Stimulated activated memory B cell treated with anti-CD40 and anti-IgM and Interleukin-4, amounts not matched to agents 10 μg/mL and 1 μg/mL and 100 μg/mL, for 72 hours (primary cell): ENCODE measurements at regions not wholly inside any gene's neighbourhood (a gene's known extent, or its start where the extent isn't known, plus 50 kb on each side); places are given as distances from the start of the nearest gene placed in this dataset.
"Not testable (repeated sequence)": the region's sequence is repeated elsewhere in the genome, so short reads cannot be mapped to it uniquely, and the experiment has no call there.

Experiments
- ATAC-seq: fragments of 150-1000 bp; cut with Tn5 transposase; 2 replicates; pipeline ENCODE4 v1.10.0; 2021
- H3K27ac Mint-ChIP-seq: one replicate; pipeline ENCODE4 v1.8.0; 2022; ENCODE audit warnings: mild to moderate bottlenecking, mixed read lengths
- H3K27me3 Mint-ChIP-seq: one replicate; pipeline ENCODE4 v1.8.0; 2022; ENCODE audit warnings: mixed read lengths
- H3K36me3 Mint-ChIP-seq: one replicate; pipeline ENCODE4 v1.8.0; 2022; ENCODE audit warnings: mixed read lengths
- H3K4me1 Mint-ChIP-seq: one replicate; pipeline ENCODE4 v1.8.0; 2022; ENCODE audit warnings: mixed read lengths
- H3K4me3 Mint-ChIP-seq: one replicate; pipeline ENCODE4 v1.8.0; 2022; ENCODE audit warnings: mild to moderate bottlenecking, moderate library complexity, mixed read lengths
- H3K9me3 Mint-ChIP-seq: one replicate; pipeline ENCODE4 v1.8.0; 2022; ENCODE audit warnings: mixed read lengths

- no peak overlapping the region for H3K4me3 Mint-ChIP-seq
- H3K9me3 Mint-ChIP-seq: peaks cover 13% of the 10 kb centered on the region
- no peaks in the 10 kb centered on the region for H3K36me3 Mint-ChIP-seq
- no peak overlapping the region for H3K27ac Mint-ChIP-seq
- peaks cover 23% of the 10 kb centered on the region for H3K27me3 Mint-ChIP-seq
- no peak for ATAC-seq
- H3K4me1 Mint-ChIP-seq: no peaks in the 10 kb centered on the region
These were observed 238.5 kb upstream of the LHX5 start for GRCh38 chr12:113710216-113710615.

- H3K9me3 Mint-ChIP-seq: peaks cover 13% of the 10 kb centered on the region
- peaks cover 26% of the 10 kb centered on the region for H3K27me3 Mint-ChIP-seq
- H3K36me3 Mint-ChIP-seq: no peaks in the 10 kb centered on the region
- H3K27ac Mint-ChIP-seq: no peak overlapping the region
- no peak overlapping the region for H3K4me3 Mint-ChIP-seq
- ATAC-seq: no peak
- H3K4me1 Mint-ChIP-seq: no peaks in the 10 kb centered on the region
These were observed 237.8 kb upstream of the LHX5 start for GRCh38 chr12:113709456-113709855.

DNA sequence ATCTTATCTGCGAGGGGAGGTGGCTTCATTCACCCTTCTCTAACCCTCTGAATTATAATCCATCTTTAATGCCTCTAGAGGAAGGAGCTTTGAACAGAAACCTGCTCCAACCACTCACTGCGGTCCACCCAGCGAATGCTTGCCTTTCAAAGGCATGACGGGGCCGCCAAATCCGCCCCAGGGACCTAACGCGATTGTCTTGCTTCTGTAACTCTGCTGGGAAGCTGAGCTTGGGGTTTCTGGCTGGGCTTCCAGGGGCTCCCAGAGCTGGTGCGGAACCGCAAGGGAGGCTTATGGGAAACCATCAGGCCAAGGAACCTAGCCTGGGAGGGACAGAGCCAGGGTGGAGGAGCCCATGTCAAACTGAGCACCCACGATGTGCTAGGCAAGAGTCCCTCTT lies 231.2 kb upstream of the LHX5 start:
- H3K36me3 Mint-ChIP-seq: no peaks in the 10 kb centered on the region
- H3K27ac Mint-ChIP-seq: no peak overlapping the region
- H3K9me3 Mint-ChIP-seq: peaks cover 10% of the 10 kb centered on the region
- no peaks in the 10 kb centered on the region for H3K4me1 Mint-ChIP-seq
- ATAC-seq: no peak
- peaks cover 27% of the 10 kb centered on the region for H3K27me3 Mint-ChIP-seq
- no peak overlapping the region for H3K4me3 Mint-ChIP-seq

GRCh38 chr12:113702276-113702675 lies 230.6 kb upstream of the LHX5 start:
- Mint-ChIP-seq H3K9me3 (peaks cover 10% of the 10 kb centered on the region), H3K36me3 (no peaks in the 10 kb centered on the region), H3K4me3 (no peak overlapping the region), H3K27me3 (peaks cover 29% of the 10 kb centered on the region), H3K4me1 (no peaks in the 10 kb centered on the region), H3K27ac (no peak overlapping the region)
- ATAC-seq: no peak

GRCh38 chr12:113700943-113701342 lies 229.3 kb upstream of the LHX5 start:
- Mint-ChIP-seq H3K4me1 (no peaks in the 10 kb centered on the region), H3K4me3 (no peak overlapping the region), H3K9me3 (peaks cover 10% of the 10 kb centered on the region), H3K27ac (no peak overlapping the region), H3K27me3 (peaks cover 29% of the 10 kb centered on the region), H3K36me3 (no peaks in the 10 kb centered on the region)
- no peak for ATAC-seq

GRCh38 chr12:113699984-113700383 lies 228.3 kb upstream of the LHX5 start:
- peaks cover 10% of the 10 kb centered on the region for H3K9me3 Mint-ChIP-seq
- not testable (repeated sequence) for H3K27ac Mint-ChIP-seq, ATAC-seq, H3K4me1 Mint-ChIP-seq, H3K36me3 Mint-ChIP-seq, H3K4me3 Mint-ChIP-seq
- H3K27me3 Mint-ChIP-seq: peaks cover 29% of the 10 kb centered on the region

DNA sequence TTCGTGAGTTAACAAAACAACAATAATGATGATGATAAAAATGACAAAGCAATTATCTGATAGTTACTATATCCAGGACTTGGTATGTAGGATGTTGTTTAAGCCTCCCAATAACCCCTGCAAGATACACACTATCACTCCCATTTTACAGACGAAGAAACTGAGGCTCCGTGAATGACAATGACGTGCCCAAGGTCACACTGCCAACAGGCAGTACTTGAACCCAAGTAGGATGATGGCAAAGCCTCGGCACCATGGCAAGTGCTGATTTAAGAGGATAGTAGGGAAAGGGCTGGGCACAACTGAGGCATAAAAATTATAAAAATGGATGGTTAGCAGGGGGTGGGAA lies 226.8 kb upstream of the LHX5 start:
- H3K4me3 Mint-ChIP-seq: no peak overlapping the region
- H3K27ac Mint-ChIP-seq: no peak overlapping the region
- peaks cover 10% of the 10 kb centered on the region for H3K9me3 Mint-ChIP-seq
- ATAC-seq: no peak
- H3K36me3 Mint-ChIP-seq: no peaks in the 10 kb centered on the region
- no peaks in the 10 kb centered on the region for H3K4me1 Mint-ChIP-seq
- peaks cover 44% of the 10 kb centered on the region for H3K27me3 Mint-ChIP-seq

DNA sequence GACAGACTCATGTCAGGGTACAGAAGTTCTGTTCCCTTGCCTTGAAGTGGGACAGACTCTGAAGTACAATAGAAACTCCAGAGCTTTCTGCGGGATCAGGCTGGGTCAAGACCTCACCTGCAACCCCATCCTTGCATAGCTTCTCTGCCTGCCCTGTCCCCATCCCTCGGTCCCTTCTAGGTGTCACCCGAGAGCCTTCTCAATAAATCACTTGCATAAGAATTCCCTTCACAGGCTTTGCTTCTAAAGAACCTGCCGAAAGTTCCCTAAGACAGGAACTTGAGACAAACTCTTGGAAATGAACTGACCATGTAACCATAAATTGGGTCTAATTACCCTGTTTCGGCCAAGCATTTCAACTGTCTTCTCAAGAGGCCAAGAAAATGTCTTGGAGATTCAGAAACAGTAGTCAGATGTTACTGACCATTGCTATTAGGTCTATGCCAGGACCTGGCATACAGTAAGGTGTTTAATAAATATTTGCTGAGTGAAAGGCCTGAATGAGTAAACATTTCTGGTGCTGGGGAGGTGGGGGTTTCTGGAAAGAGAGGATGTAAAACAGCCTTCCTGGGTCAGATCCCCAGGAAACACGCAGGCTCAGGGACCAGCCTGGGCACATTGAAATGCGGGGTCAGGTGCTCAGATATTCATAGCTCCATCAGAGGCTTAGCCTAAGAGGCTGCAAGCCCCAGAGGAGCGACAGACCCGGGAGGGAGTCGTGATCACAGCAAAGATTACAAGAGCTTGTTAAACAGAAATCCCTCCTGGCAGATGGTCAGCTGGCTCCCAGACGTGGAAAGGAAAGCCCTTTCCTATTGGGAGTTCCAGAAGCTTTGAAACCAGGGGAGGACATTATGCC lies 226.2 kb upstream of the LHX5 start:
- Mint-ChIP-seq H3K4me3 (no peak overlapping the region), H3K27ac (no peak overlapping the region), H3K9me3 (peaks cover 10% of the 10 kb centered on the region), H3K27me3 (peaks cover 48% of the 10 kb centered on the region), H3K4me1 (no peaks in the 10 kb centered on the region), H3K36me3 (no peaks in the 10 kb centered on the region)
- no peak for ATAC-seq

DNA sequence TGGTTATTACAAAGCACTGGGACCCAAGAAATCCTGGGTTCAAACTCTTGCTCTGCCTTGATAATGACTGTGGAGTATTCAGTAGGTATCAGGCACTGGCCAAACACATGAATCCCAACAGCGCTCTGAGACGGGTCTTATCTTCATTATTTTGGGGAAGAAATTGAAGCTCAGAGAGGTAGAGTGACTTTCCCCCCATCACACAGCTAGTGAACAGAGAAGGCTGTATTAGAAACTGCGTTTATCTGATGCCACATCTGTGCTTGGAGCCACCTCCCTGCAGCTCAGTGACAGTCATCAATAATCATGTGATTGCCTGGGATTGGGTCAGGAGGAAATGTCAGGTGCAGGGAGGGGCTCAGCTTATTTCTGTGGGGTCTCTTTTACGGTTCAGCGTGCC lies 225.4 kb upstream of the LHX5 start:
- Mint-ChIP-seq H3K36me3 (no peaks in the 10 kb centered on the region), H3K27me3 (peaks cover 48% of the 10 kb centered on the region), H3K4me3 (no peak overlapping the region), H3K4me1 (no peaks in the 10 kb centered on the region), H3K9me3 (peaks cover 10% of the 10 kb centered on the region), H3K27ac (no peak overlapping the region)
- no peak for ATAC-seq

GRCh38 chr12:113693693-113694092 lies 222.0 kb upstream of the LHX5 start:
- Mint-ChIP-seq H3K27ac (no peak overlapping the region), H3K27me3 (peaks cover 37% of the 10 kb centered on the region), H3K36me3 (no peaks in the 10 kb centered on the region), H3K4me1 (no peaks in the 10 kb centered on the region), H3K9me3 (peaks cover 9% of the 10 kb centered on the region), H3K4me3 (no peak overlapping the region)
- ATAC-seq: no peak

DNA sequence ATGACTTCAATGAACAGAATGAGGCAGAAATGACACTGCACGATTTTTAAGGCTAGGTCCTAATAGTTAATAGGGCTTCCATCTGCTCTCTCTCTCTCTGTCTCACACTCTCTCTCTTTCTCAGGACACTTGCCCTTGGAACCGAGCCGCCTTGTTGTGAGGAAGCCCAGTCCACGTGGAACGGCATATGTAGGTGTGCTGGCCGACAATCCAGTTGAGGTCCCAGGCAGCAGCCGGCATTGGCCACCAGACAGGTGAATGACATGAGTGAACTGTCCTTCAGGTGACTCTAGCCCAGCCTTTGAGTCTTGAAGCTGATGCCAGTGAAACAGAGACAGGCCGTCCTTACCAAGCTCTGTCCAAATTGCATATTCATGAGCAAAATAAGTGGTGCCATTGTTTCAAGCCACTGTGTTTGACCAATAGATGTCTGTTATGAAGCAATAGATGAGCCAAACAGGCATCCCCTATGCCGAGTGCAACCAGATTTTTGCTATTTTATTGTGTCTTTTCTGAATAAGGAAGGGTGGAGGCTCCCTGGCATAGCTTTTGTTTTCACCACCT lies 217.5 kb upstream of the LHX5 start:
- Mint-ChIP-seq H3K27ac (no peak overlapping the region), H3K4me1 (no peaks in the 10 kb centered on the region), H3K4me3 (no peak overlapping the region), H3K9me3 (peaks cover 7% of the 10 kb centered on the region), H3K36me3 (no peaks in the 10 kb centered on the region), H3K27me3 (peaks cover 10% of the 10 kb centered on the region)
- ATAC-seq: no peak

GRCh38 chr12:113688313-113688712 lies 216.6 kb upstream of the LHX5 start:
- H3K27ac Mint-ChIP-seq: no peak overlapping the region

GRCh38 chr12:113684908-113685782 lies 213.5 kb upstream of the LHX5 start:
- Mint-ChIP-seq H3K4me3 (no peak overlapping the region), H3K27me3 (no peaks in the 10 kb centered on the region), H3K9me3 (peaks cover 6% of the 10 kb centered on the region), H3K36me3 (no peaks in the 10 kb centered on the region), H3K4me1 (no peaks in the 10 kb centered on the region), H3K27ac (no peak overlapping the region)
- no peak for ATAC-seq

More at GRCh38 chr12:113688313-113688712, 216.6 kb upstream of the LHX5 start:
- no peaks in the 10 kb centered on the region for H3K4me1 Mint-ChIP-seq
- H3K36me3 Mint-ChIP-seq: no peaks in the 10 kb centered on the region
- ATAC-seq: no peak
- H3K9me3 Mint-ChIP-seq: peaks cover 7% of the 10 kb centered on the region
- H3K4me3 Mint-ChIP-seq: no peak overlapping the region
- H3K27me3 Mint-ChIP-seq: peaks cover 2% of the 10 kb centered on the region

DNA sequence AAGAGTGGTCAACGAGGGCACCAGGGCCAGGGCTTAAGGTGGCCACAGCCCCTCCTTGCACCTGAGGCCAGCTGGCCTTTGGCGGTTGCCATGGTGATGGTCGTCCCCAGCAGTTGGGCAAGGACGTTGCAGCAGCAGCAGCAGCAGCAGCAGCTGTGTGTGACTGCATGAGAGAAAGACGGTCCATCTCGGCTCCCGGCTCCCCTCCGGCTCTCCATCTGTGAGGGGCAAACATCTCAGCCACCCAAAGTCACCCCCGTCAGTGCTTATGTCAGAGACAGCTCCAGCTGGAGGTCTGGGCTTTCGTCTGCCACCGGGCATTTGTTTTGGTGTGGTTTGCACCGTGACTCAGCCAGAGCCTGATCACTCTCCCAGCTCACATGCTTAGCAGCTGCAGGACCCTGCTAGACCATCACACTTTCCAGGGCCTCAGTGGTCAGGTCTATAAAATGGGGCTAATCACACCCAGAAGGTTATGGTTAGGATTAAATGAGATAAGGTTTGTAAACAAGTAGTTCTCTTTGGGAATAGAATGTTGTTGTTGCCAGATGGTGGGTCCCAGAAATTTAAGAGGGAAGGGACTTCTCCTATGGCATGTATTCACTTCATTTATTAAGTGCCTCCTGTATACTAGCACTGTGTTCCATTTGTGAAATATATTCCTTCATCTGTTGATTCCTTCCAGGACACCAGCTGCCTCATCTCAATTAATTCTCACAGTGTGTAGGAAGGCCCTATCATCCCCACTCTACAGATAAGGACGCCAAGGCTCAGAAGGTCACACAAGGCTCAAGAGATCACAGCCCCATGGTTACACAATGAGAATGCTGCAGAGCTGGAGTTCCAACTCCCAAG lies 212.6 kb upstream of the LHX5 start:
- Mint-ChIP-seq H3K4me1 (no peaks in the 10 kb centered on the region), H3K36me3 (no peaks in the 10 kb centered on the region), H3K27me3 (no peaks in the 10 kb centered on the region), H3K27ac (no peak overlapping the region), H3K9me3 (peaks cover 5% of the 10 kb centered on the region), H3K4me3 (no peak overlapping the region)
- ATAC-seq: no peak

GRCh38 chr12:113683574-113683973 lies 211.9 kb upstream of the LHX5 start:
- no peak for ATAC-seq
- Mint-ChIP-seq H3K36me3 (no peaks in the 10 kb centered on the region), H3K4me3 (no peak overlapping the region), H3K27me3 (peaks cover 1% of the 10 kb centered on the region), H3K4me1 (no peaks in the 10 kb centered on the region), H3K27ac (no peak overlapping the region), H3K9me3 (peaks cover 5% of the 10 kb centered on the region)
